ENCODE measurements at regions not wholly inside any gene's neighbourhood (a gene's known extent, or its start where the extent isn't known, plus 50 kb on each side); places are given as distances from the start of the nearest gene placed in this dataset.

DNA sequence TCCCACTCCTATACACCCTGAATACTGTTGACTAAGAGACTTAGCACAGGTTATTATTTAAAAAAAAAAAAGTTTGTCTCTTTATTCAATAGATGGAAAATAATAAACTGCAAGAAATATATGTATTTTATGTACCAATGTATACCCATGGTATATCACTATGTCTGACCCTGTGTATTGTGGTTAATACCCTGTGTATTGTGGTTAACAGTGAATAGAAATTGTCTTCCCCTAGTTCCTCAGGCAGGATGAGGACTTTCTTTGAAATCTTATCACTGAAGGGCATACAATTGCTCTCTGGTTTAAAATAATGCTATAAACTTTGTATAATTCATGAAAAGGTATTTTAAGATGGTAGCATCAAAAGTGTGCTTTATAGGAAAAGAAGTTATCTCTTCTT, 80.0 kb upstream of the TMEM106B start:
- ATAC-seq (ENCODE audit: low read depth), result no peak
- Histone ChIP-seq H3K14ac (replicated peaks; ENCODE audit: low read depth, low read length) (no peak overlapping the region), H4K91ac (ENCODE audit: insufficient read depth, low read depth, low read length) (no peak overlapping the region), H2BK120ac (ENCODE audit: low read depth, low read length) (no peak overlapping the region), H3K4me1 (ENCODE audit: control insufficient read depth, insufficient read depth, low read length) (no peaks in the 10 kb centered on the region), H3K18ac (ENCODE audit: low read depth, low read length) (no peak overlapping the region), H3K9me1 (ENCODE audit: insufficient read depth, low read length) (no peaks in the 10 kb centered on the region), H3K23ac (ENCODE audit: low read depth, low read length) (no peak overlapping the region), H2AK5ac (ENCODE audit: low read depth, low read length) (no peak overlapping the region), H2AFZ (replicated peaks; ENCODE audit: low read length, poor library complexity) (no peak overlapping the region), H3K56ac (ENCODE audit: extremely low read depth, insufficient read depth, low read length) (no peak overlapping the region), H4K5ac (ENCODE audit: low read depth, low read length) (no peak overlapping the region), H2AK9ac (replicated peaks; ENCODE audit: low read depth, low read length, poor library complexity) (no peak overlapping the region), H3K4ac (ENCODE audit: low read depth, low read length) (no peak overlapping the region), H3K4me2 (ENCODE audit: low read depth, low read length) (no peak overlapping the region), H4K20me1 (ENCODE audit: insufficient read depth, low read length) (no peaks in the 10 kb centered on the region), H3K36me3 (ENCODE audit: control insufficient read depth, insufficient read depth, low read length) (no peaks in the 10 kb centered on the region), H4K8ac (ENCODE audit: low read depth in 2 of 2, low read length in 2 of 2) (no peak overlapping the region), H3K27ac (ENCODE audit: insufficient read depth, low read length) (no peak overlapping the region), H3K79me1 (ENCODE audit: low read depth in 1 of 2, low read length in 2 of 2) (no peaks in the 10 kb centered on the region), H2BK20ac (ENCODE audit: low read depth, low read length) (no peak overlapping the region), H2BK15ac (ENCODE audit: low read depth, low read length) (no peak overlapping the region), H3K9ac (ENCODE audit: low read depth, low read length) (no peak overlapping the region), H3K4me3 (ENCODE audit: insufficient read depth, low read depth, low read length) (no peak overlapping the region), H3K9me3 (ENCODE audit: control insufficient read depth, insufficient read depth, low read length) (no peaks in the 10 kb centered on the region), H3K27me3 (ENCODE audit: control insufficient read depth, insufficient read depth, low read length) (no peaks in the 10 kb centered on the region), H2BK5ac (ENCODE audit: low read depth, low read length, poor library complexity, severe bottlenecking) (no peak overlapping the region)
- ChIA-PET POLR2A (ENCODE audit: unreplicated experiment) (no interaction called here), CTCF (no interaction called here)
- BruUV-seq (replicated peaks), result no TSS peak
- DNase-seq, result no peak
- in situ Hi-C loops (cut with MboI; ENCODE audit: low sequenced_read_pairs), result no loop called here
- dilution Hi-C loops (cut with HindIII; ENCODE audit: low sequenced_read_pairs, unreplicated experiment), result no loop called here
- intact Hi-C loops (cut with micrococcal nuclease), result no loop called here
- no peak for TF ChIP-seq SMC3 (IDR thresholded peaks at IDR 0.05; ENCODE audit: low read depth, low read length)
- TF ChIP-seq NFE2L2 (IDR thresholded peaks at IDR 0.05; ENCODE audit: low read depth, low read length), result no peak
- no peak for TF ChIP-seq CHD1 (IDR thresholded peaks at IDR 0.05; ENCODE audit: low read depth, low read length)
- TF ChIP-seq BHLHE40 (IDR thresholded peaks at IDR 0.05; ENCODE audit: low read depth, low read length), result no peak
- TF ChIP-seq, protein P1, sequence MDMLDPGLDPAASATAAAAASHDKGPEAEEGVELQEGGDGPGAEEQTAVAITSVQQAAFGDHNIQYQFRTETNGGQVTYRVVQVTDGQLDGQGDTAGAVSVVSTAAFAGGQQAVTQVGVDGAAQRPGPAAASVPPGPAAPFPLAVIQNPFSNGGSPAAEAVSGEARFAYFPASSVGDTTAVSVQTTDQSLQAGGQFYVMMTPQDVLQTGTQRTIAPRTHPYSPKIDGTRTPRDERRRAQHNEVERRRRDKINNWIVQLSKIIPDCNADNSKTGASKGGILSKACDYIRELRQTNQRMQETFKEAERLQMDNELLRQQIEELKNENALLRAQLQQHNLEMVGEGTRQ (IDR thresholded peaks at IDR 0.05; ENCODE audit: low read depth, low read length), result no peak
- TF ChIP-seq, protein P2, sequence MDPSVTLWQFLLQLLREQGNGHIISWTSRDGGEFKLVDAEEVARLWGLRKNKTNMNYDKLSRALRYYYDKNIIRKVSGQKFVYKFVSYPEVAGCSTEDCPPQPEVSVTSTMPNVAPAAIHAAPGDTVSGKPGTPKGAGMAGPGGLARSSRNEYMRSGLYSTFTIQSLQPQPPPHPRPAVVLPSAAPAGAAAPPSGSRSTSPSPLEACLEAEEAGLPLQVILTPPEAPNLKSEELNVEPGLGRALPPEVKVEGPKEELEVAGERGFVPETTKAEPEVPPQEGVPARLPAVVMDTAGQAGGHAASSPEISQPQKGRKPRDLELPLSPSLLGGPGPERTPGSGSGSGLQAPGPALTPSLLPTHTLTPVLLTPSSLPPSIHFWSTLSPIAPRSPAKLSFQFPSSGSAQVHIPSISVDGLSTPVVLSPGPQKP (IDR thresholded peaks at IDR 0.05; ENCODE audit: borderline replicate concordance, low read depth, low read length), result no peak
- no peak for TF ChIP-seq RFX5 (IDR thresholded peaks at IDR 0.05; ENCODE audit: low read depth, low read length)
- no peak for TF ChIP-seq MAZ (IDR thresholded peaks at IDR 0.05; ENCODE audit: borderline replicate concordance, low read depth, low read length)
- no peak for TF ChIP-seq RAD21 (IDR thresholded peaks at IDR 0.05; ENCODE audit: low read length)
- TF ChIP-seq RCOR1 (IDR thresholded peaks at IDR 0.05; ENCODE audit: insufficient replicate concordance, low read length), result no peak
- TF ChIP-seq MXI1 (IDR thresholded peaks at IDR 0.05; ENCODE audit: borderline replicate concordance, low read depth, low read length), result no peak
- TF ChIP-seq CEBPB (IDR thresholded peaks at IDR 0.05; ENCODE audit: low read depth, low read length), result no peak
- TF ChIP-seq FOS (IDR thresholded peaks at IDR 0.05; ENCODE audit: low read depth, low read length), result no peak
- no peak for TF ChIP-seq POLR2A (IDR thresholded peaks at IDR 0.05; ENCODE audit: low read depth, low read length)
- TF ChIP-seq MAFK (IDR thresholded peaks at IDR 0.05; ENCODE audit: low read depth, low read length), result no peak
- TF ChIP-seq, protein P3, sequence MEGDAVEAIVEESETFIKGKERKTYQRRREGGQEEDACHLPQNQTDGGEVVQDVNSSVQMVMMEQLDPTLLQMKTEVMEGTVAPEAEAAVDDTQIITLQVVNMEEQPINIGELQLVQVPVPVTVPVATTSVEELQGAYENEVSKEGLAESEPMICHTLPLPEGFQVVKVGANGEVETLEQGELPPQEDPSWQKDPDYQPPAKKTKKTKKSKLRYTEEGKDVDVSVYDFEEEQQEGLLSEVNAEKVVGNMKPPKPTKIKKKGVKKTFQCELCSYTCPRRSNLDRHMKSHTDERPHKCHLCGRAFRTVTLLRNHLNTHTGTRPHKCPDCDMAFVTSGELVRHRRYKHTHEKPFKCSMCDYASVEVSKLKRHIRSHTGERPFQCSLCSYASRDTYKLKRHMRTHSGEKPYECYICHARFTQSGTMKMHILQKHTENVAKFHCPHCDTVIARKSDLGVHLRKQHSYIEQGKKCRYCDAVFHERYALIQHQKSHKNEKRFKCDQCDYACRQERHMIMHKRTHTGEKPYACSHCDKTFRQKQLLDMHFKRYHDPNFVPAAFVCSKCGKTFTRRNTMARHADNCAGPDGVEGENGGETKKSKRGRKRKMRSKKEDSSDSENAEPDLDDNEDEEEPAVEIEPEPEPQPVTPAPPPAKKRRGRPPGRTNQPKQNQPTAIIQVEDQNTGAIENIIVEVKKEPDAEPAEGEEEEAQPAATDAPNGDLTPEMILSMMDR (conservative IDR thresholded peaks at IDR 0.05; ENCODE audit: low read depth, low read length), result no peak
